Uterus (tissue), 2 donors: ENCODE measurements at regions not wholly inside any gene's neighbourhood (a gene's known extent, or its start where the extent isn't known, plus 50 kb on each side); places are given as distances from the start of the nearest gene placed in this dataset.

Experiments used
- POLR2A ChIP-seq, 2 donors: fragments of 450-650 bp; IDR thresholded peaks; one replicate each; pipeline ENCODE4 v1.6.1; 2016; ENCODE audit warnings: antibody characterized with exemption in 2 of 2, mild to moderate bottlenecking in 1 of 2, moderate library complexity in 1 of 2
- TF ChIP-seq, protein P1 (sequence below), 4 experiments: fragments of 200-600 bp in 2 of 4; fragments of 450-650 bp in 2 of 4; sonication (generic) in 2 of 4; IDR thresholded peaks; one replicate each; pipeline ENCODE4 v1.5.1; 2016 to 2019; ENCODE audit warnings: antibody characterized with exemption in 4 of 4, mild to moderate bottlenecking in 2 of 4, moderate library complexity in 1 of 4

- TF ChIP-seq, protein P1, sequence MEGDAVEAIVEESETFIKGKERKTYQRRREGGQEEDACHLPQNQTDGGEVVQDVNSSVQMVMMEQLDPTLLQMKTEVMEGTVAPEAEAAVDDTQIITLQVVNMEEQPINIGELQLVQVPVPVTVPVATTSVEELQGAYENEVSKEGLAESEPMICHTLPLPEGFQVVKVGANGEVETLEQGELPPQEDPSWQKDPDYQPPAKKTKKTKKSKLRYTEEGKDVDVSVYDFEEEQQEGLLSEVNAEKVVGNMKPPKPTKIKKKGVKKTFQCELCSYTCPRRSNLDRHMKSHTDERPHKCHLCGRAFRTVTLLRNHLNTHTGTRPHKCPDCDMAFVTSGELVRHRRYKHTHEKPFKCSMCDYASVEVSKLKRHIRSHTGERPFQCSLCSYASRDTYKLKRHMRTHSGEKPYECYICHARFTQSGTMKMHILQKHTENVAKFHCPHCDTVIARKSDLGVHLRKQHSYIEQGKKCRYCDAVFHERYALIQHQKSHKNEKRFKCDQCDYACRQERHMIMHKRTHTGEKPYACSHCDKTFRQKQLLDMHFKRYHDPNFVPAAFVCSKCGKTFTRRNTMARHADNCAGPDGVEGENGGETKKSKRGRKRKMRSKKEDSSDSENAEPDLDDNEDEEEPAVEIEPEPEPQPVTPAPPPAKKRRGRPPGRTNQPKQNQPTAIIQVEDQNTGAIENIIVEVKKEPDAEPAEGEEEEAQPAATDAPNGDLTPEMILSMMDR (IDR thresholded peaks at IDR 0.05) = no peak
- TF ChIP-seq POLR2A (IDR thresholded peaks at IDR 0.05) = no peak
Measured at GRCh38 chr6:164049517-164049988, 635.0 kb downstream of the QKI start.
